SU-DHL-6 (cell line): ENCODE measurements at regions not wholly inside any gene's neighbourhood (a gene's known extent, or its start where the extent isn't known, plus 50 kb on each side); places are given as distances from the start of the nearest gene placed in this dataset.

Experiments
- H2AFZ ChIP-seq: fragments of 200-600 bp; sonication (generic); 2 replicates; pipeline ENCODE4 v1.6.1; 2014; ENCODE audit warnings: low read depth, mild to moderate bottlenecking, moderate library complexity, mixed read lengths, antibody characterized with exemption, low read length; ENCODE audit not compliant: severe bottlenecking
- H3F3A ChIP-seq: fragments of 200-600 bp; shearing (Covaris generic); 2 replicates; pipeline ENCODE4 v1.6.0; 2016; ENCODE audit warnings: antibody characterized with exemption, mild to moderate bottlenecking; ENCODE audit not compliant: insufficient read depth
- H3K27ac ChIP-seq: fragments of 200-600 bp; sonication (generic); 2 replicates; pipeline ENCODE4 v1.5.1; 2016; ENCODE audit warnings: low read depth, mild to moderate bottlenecking, low read length, moderate library complexity, mixed read lengths
- H3K27me3 ChIP-seq: fragments of 200-600 bp; sonication (generic), shearing (Covaris generic); 2 replicates; pipeline ENCODE4 v1.6.0; 2014; ENCODE audit warnings: mild to moderate bottlenecking, low read length
- H3K36me3 ChIP-seq: fragments of 200-600 bp; sonication (generic); 2 replicates; pipeline ENCODE4 v1.6.1; 2014; ENCODE audit warnings: mild to moderate bottlenecking, low read length, mixed read lengths
- H3K4me2 ChIP-seq: fragments of 300-600, 200-600 bp; shearing (Covaris generic), sonication (generic); 2 replicates; pipeline ENCODE4 v1.6.0; 2014; ENCODE audit warnings: low read length, low read depth, mild to moderate bottlenecking; ENCODE audit not compliant: poor library complexity, severe bottlenecking
- H3K4me3 ChIP-seq: fragments of 200-600 bp; sonication (generic); 2 replicates; pipeline ENCODE4 v1.5.1; 2014; ENCODE audit warnings: antibody characterized with exemption, low read length, mild to moderate bottlenecking, mixed read lengths; ENCODE audit not compliant: insufficient read depth, poor library complexity, severe bottlenecking
- H3K79me2 ChIP-seq: fragments of 200-600 bp; sonication (generic); 2 replicates; pipeline ENCODE4 v1.6.1; 2014; ENCODE audit warnings: mild to moderate bottlenecking, low read length, moderate library complexity; ENCODE audit not compliant: insufficient read depth
- H3K9ac ChIP-seq: fragments of 200-600 bp; sonication (generic); 2 replicates; pipeline ENCODE4 v1.7.0; 2014; ENCODE audit warnings: mild to moderate bottlenecking, low read length
- H3K9me2 ChIP-seq: fragments of 200-600 bp; sonication (generic); replicated peaks from 2 replicates; pipeline ENCODE4 v1.6.1; 2014; ENCODE audit warnings: low read length; ENCODE audit not compliant: insufficient read depth
- H3K9me3 ChIP-seq: fragments of 200-600 bp; sonication (generic); 2 replicates; pipeline ENCODE4 v1.6.1; 2014; ENCODE audit warnings: low read length, mixed read lengths; ENCODE audit not compliant: insufficient read depth
- H4K20me1 ChIP-seq: fragments of 200-600 bp; sonication (generic); 2 replicates; pipeline ENCODE4 v1.6.1; 2014; ENCODE audit warnings: low read depth, mild to moderate bottlenecking, antibody characterized with exemption, low read length, moderate library complexity, mixed read lengths
- CTCF ChIP-seq: fragments of 200-600 bp; sonication (generic); IDR thresholded peaks from one replicate; pipeline ENCODE4 v1.5.1; 2017; ENCODE audit warnings: antibody characterized with exemption, mild to moderate bottlenecking, low read length, moderate library complexity; ENCODE audit not compliant: insufficient read depth, poor library complexity, severe bottlenecking
- EZH2phosphoT487 ChIP-seq: fragments of 200-600 bp; sonication (generic), shearing (Covaris generic); conservative IDR thresholded peaks from 2 replicates; pipeline ENCODE4 v1.6.1; 2018; ENCODE audit warnings: mild to moderate bottlenecking, antibody characterized with exemption, low read length, moderate library complexity, mixed read lengths

GRCh38 chr4:180769791-180770190, 1473.4 kb upstream of the TENM3 start:
- Histone ChIP-seq H3F3A (no peaks in the 10 kb centered on the region), H3K4me2 (no peak overlapping the region), H3K79me2 (no peaks in the 10 kb centered on the region), H3K4me3 (no peak overlapping the region), H3K27me3 (no peaks in the 10 kb centered on the region), H3K27ac (no peak overlapping the region), H3K36me3 (no peaks in the 10 kb centered on the region), H3K9me2 (no peaks in the 10 kb centered on the region), H4K20me1 (no peaks in the 10 kb centered on the region), H3K9ac (no peak overlapping the region), H2AFZ (no peak overlapping the region), H3K9me3 (no peaks in the 10 kb centered on the region)
- TF ChIP-seq EZH2phosphoT487 (no peak), CTCF (no peak)

GRCh38 chr4:180770265-180770664, 1472.9 kb upstream of the TENM3 start:
- TF ChIP-seq CTCF (no peak), EZH2phosphoT487 (no peak)
- Histone ChIP-seq H3K4me2 (no peak overlapping the region), H3K4me3 (no peak overlapping the region), H2AFZ (no peak overlapping the region), H3K36me3 (no peaks in the 10 kb centered on the region), H4K20me1 (no peaks in the 10 kb centered on the region), H3K27ac (no peak overlapping the region), H3F3A (no peaks in the 10 kb centered on the region), H3K9ac (no peak overlapping the region), H3K9me2 (no peaks in the 10 kb centered on the region), H3K9me3 (no peaks in the 10 kb centered on the region), H3K27me3 (no peaks in the 10 kb centered on the region), H3K79me2 (no peaks in the 10 kb centered on the region)

- Histone ChIP-seq H3K4me3 (no peak overlapping the region), H2AFZ (no peak overlapping the region), H3K9me3 (no peaks in the 10 kb centered on the region), H3K79me2 (no peaks in the 10 kb centered on the region), H3F3A (no peaks in the 10 kb centered on the region), H3K4me2 (no peak overlapping the region), H4K20me1 (no peaks in the 10 kb centered on the region), H3K27me3 (no peaks in the 10 kb centered on the region), H3K9ac (no peak overlapping the region), H3K9me2 (no peaks in the 10 kb centered on the region), H3K36me3 (no peaks in the 10 kb centered on the region), H3K27ac (no peak overlapping the region)
- TF ChIP-seq CTCF, result no peak
- no peak for TF ChIP-seq EZH2phosphoT487
These were observed 1458.3 kb upstream of the TENM3 start for GRCh38 chr4:180784940-180785339.
